Lower leg skin (tissue), 3 donors: ENCODE measurements at regions not wholly inside any gene's neighbourhood (a gene's known extent, or its start where the extent isn't known, plus 50 kb on each side); places are given as distances from the start of the nearest gene placed in this dataset.

Experiments
- CTCF ChIP-seq, 3 donors: fragments of 450-650 bp; IDR thresholded peaks; one replicate each; pipeline ENCODE4 v1.5.1; 2016; ENCODE audit warnings: antibody characterized with exemption in 3 of 3, mild to moderate bottlenecking in 3 of 3, moderate library complexity in 2 of 3
- POLR2A ChIP-seq, 2 donors: fragments of 450-650 bp; IDR thresholded peaks; one replicate each; pipeline ENCODE4 v1.6.1; 2016 to 2017; ENCODE audit warnings: antibody characterized with exemption in 2 of 2, mild to moderate bottlenecking in 1 of 2, moderate library complexity in 1 of 2

GRCh38 chr21:33146467-33146866 lies 76.5 kb downstream of the OLIG1 start:
- TF ChIP-seq CTCF (IDR thresholded peaks at IDR 0.05) (no peak), POLR2A (IDR thresholded peaks at IDR 0.05) (no peak)
